ENCODE measurements at regions not wholly inside any gene's neighbourhood (a gene's known extent, or its start where the extent isn't known, plus 50 kb on each side); places are given as distances from the start of the nearest gene placed in this dataset.

DNA sequence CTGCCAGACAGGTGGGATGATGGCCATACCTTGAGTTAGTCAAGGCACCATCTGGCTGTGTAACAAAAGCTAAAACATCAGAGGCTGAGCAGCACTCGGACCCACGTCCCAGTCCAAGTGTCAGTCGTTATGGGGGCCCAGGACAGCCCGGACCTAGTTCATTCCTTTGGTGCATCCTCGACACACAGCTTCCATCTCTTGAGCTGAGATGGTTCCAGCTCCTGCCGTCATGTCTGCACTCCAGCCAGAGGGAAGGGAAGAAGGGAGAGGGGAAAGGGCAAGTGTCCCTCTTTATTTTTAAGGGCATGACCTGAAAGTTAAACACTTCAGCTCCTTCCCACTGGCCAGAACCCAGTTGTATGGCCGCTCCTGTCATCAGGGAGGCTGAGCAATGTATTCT is 218.0 kb downstream of the SEC14L1 start:
- ATAC-seq (no peak), DNase-seq (ENCODE audit: low spot score) (no peak), FAIRE-seq (no peak)
- Histone ChIP-seq H3K27me3 (ENCODE audit: control insufficient read depth in 1 of 2, insufficient read depth in 2 of 2, low read length in 2 of 2) (no peaks in the 10 kb centered on the region), H3K36me3 (replicated peaks in 1 of 2; ENCODE audit: control insufficient read depth in 1 of 2, insufficient read depth in 2 of 2, low read length in 2 of 2) (peaks cover 8 to 14% of the 10 kb centered on the region in 2 experiments; a peak in 3 of 5 replicates), H3K27ac (ENCODE audit: extremely low read length, insufficient read depth, low read length) (no peak overlapping the region), H3K4me3 (replicated peaks in 1 of 3; ENCODE audit: insufficient read depth in 1 of 3, low read depth in 2 of 3, low read length in 3 of 3) (no peak overlapping the region), H3K9me3 (ENCODE audit: low read length) (no peaks in the 10 kb centered on the region), H3K4me2 (ENCODE audit: low read depth, low read length) (no peak overlapping the region), H4K20me1 (ENCODE audit: insufficient read depth, low read length) (peaks cover 39% of the 10 kb centered on the region), H2AFZ (ENCODE audit: low read length) (no peak overlapping the region), H3K4me1 (ENCODE audit: insufficient read depth, low read length) (peaks cover 59% of the 10 kb centered on the region), H3K9ac (ENCODE audit: insufficient read depth, low read depth, low read length) (no peak overlapping the region), H3K79me2 (ENCODE audit: insufficient read depth, low read length) (peaks cover 75% of the 10 kb centered on the region)
- CTCF ChIA-PET (ENCODE audit: low intra/inter-chr PET ratio, low total read pairs), result no interaction called here
- POLR2A ChIA-PET, result interaction anchor here (1.2 kb wide), 1 partner anchor 33 kb away, joined by 3 read pairs; no protein-coding TSS in a partner anchor
- TF ChIP-seq NRL (CRISPR knock-in tag; IDR thresholded peaks at IDR 0.05; ENCODE audit: borderline replicate concordance) (no peak), RBM22 (optimal IDR thresholded peaks at IDR 0.05; ENCODE audit: low read length) (peak; percentile 29)
- in situ Hi-C loops (cut with HindIII; ENCODE audit: extremely low pct_ligation_motif_present, low pct_unique_long_range_greater_than_20kb) (no loop called here), intact Hi-C loops (cut with micrococcal nuclease; ENCODE audit: unreplicated experiment) (no loop called here)
- 95% methylated on average over 7 of the region's 7 CpGs for WGBS (ENCODE audit: low lambda C conversion rate)
- BruUV-seq (replicated peaks), result no TSS peak

DNA sequence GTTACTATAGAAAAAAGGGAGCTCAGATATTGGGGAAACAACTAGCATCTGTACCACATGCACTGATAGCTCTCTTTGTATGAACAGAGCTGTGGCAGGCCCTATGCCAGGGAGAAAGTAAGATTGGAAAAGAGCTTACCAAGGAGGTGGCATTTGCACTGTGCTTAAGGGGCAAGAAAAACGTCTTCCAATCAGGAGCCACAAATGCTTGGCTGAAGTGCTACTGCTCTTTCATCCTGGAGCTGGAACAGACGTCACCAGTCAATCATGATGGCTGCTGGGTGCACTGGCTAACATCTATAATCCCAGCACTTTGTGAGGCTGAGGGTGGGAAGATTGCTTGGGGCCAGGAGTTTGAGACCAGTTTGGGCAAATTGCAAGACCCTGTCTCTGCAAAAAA is 218.5 kb downstream of the SEC14L1 start:
- no peak overlapping the region for H3K9ac ChIP-seq (ENCODE audit: insufficient read depth, low read depth, low read length)
- H3K36me3 ChIP-seq (replicated peaks in 1 of 2; ENCODE audit: control insufficient read depth in 1 of 2, insufficient read depth in 2 of 2, low read length in 2 of 2), result peaks cover 8 to 14% of the 10 kb centered on the region in 2 experiments; a peak in 3 of 5 replicates
- H3K4me3 ChIP-seq (replicated peaks in 1 of 3; ENCODE audit: insufficient read depth in 1 of 3, low read depth in 2 of 3, low read length in 3 of 3), result no peak overlapping the region
- H4K20me1 ChIP-seq (ENCODE audit: insufficient read depth, low read length), result peaks cover 39% of the 10 kb centered on the region
- no peak overlapping the region for H3K27ac ChIP-seq (ENCODE audit: extremely low read length, insufficient read depth, low read length)
- intact Hi-C loops (cut with micrococcal nuclease; ENCODE audit: unreplicated experiment), result no loop called here
- FAIRE-seq (no peak), DNase-seq (ENCODE audit: low spot score) (no peak), ATAC-seq (no peak)
- no TSS peak for BruUV-seq (replicated peaks)
- H3K4me1 ChIP-seq (ENCODE audit: insufficient read depth, low read length), result peaks cover 59% of the 10 kb centered on the region
- CTCF ChIA-PET (ENCODE audit: low intra/inter-chr PET ratio, low total read pairs), result no interaction called here
- peaks cover 75% of the 10 kb centered on the region for H3K79me2 ChIP-seq (ENCODE audit: insufficient read depth, low read length)
- POLR2A ChIA-PET, result interaction anchor here (1.2 kb wide), 1 partner anchor 33 kb away, joined by 3 read pairs; no protein-coding TSS in a partner anchor
- no peaks in the 10 kb centered on the region for H3K9me3 ChIP-seq (ENCODE audit: low read length)
- TF ChIP-seq MTF2 (CRISPR knock-in tag; IDR thresholded peaks at IDR 0.05; ENCODE audit: borderline replicate concordance), result no peak
- TF ChIP-seq, protein P1, sequence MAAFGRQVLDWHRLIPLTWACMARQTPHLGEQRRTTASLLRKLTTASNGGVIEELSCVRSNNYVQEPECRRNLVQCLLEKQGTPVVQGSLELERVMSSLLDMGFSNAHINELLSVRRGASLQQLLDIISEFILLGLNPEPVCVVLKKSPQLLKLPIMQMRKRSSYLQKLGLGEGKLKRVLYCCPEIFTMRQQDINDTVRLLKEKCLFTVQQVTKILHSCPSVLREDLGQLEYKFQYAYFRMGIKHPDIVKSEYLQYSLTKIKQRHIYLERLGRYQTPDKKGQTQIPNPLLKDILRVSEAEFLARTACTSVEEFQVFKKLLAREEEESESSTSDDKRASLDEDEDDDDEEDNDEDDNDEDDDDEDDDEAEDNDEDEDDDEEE (CRISPR knock-in tag; IDR thresholded peaks at IDR 0.05), result no peak
- TF ChIP-seq NFYB (CRISPR knock-in tag; IDR thresholded peaks at IDR 0.05), result no peak
- no peak for TF ChIP-seq BHLHE40 (IDR thresholded peaks at IDR 0.05; ENCODE audit: low read length)
- no peak for TF ChIP-seq HMGA1 (CRISPR knock-in tag; conservative IDR thresholded peaks at IDR 0.05)
- no peak for TF ChIP-seq ZNF790 (CRISPR knock-in tag; IDR thresholded peaks at IDR 0.05; ENCODE audit: borderline replicate concordance)
- no peaks in the 10 kb centered on the region for H3K27me3 ChIP-seq (ENCODE audit: control insufficient read depth in 1 of 2, insufficient read depth in 2 of 2, low read length in 2 of 2)
- no peak overlapping the region for H2AFZ ChIP-seq (ENCODE audit: low read length)
- in situ Hi-C loops (cut with HindIII; ENCODE audit: extremely low pct_ligation_motif_present, low pct_unique_long_range_greater_than_20kb), result no loop called here
- H3K4me2 ChIP-seq (ENCODE audit: low read depth, low read length), result no peak overlapping the region
- 82% methylated on average over 2 of the region's 2 CpGs for WGBS (ENCODE audit: low lambda C conversion rate)

Data from HepG2 (cell line).